GM19023 (cell line): ENCODE measurements at regions not wholly inside any gene's neighbourhood (a gene's known extent, or its start where the extent isn't known, plus 50 kb on each side); places are given as distances from the start of the nearest gene placed in this dataset.
"Not testable (repeated sequence)": the region's sequence is repeated elsewhere in the genome, so short reads cannot be mapped to it uniquely, and the experiment has no call there.

Experiments used
- ATAC-seq: cut with Tn5 transposase; IDR thresholded peaks from one replicate; pipeline ENCODE4 v1.9.1; 2021; ENCODE audit warnings: mild to moderate bottlenecking, moderate library complexity; ENCODE audit not compliant: unreplicated experiment

- ATAC-seq = no peak
These were observed 109.9 kb upstream of the ADO start for GRCh38 chr10:62694537-62695126.

GRCh38 chr10:62696798-62697197 lies 107.7 kb upstream of the ADO start:
- ATAC-seq = no peak

- ATAC-seq = no peak
These were observed 105.4 kb upstream of the ADO start for GRCh38 chr10:62699148-62699547.

GRCh38 chr10:62704121-62704520 lies 100.4 kb upstream of the ADO start:
- ATAC-seq = not testable (repeated sequence)

- no peak for ATAC-seq
These were observed 98.7 kb upstream of the ADO start for GRCh38 chr10:62705789-62706188.

GRCh38 chr10:62707810-62708209 lies 96.7 kb upstream of the ADO start:
- no peak for ATAC-seq

- ATAC-seq = no peak
These were observed 96.0 kb upstream of the ADO start for GRCh38 chr10:62708569-62708968.

- no peak for ATAC-seq
These were observed 95.3 kb upstream of the ADO start for GRCh38 chr10:62709200-62709599.

GRCh38 chr10:62710182-62710581 lies 94.3 kb upstream of the ADO start:
- no peak for ATAC-seq

GRCh38 chr10:62715383-62715782 lies 89.1 kb upstream of the ADO start:
- no peak for ATAC-seq

GRCh38 chr10:62718585-62718984 lies 85.9 kb upstream of the ADO start:
- ATAC-seq = no peak

- no peak for ATAC-seq
These were observed 85.5 kb upstream of the ADO start for GRCh38 chr10:62719061-62719460.

- ATAC-seq = no peak
These were observed 82.8 kb upstream of the ADO start for GRCh38 chr10:62721687-62722086.

GRCh38 chr10:62723375-62723774 lies 81.1 kb upstream of the ADO start:
- no peak for ATAC-seq

GRCh38 chr10:62724465-62724864 lies 80.1 kb upstream of the ADO start:
- ATAC-seq = no peak

- ATAC-seq = peak; percentile 92
These were observed 78.4 kb upstream of the ADO start for GRCh38 chr10:62726142-62726541.

- no peak for ATAC-seq
These were observed 77.9 kb upstream of the ADO start for GRCh38 chr10:62726638-62727037.

- ATAC-seq = no peak
These were observed 76.6 kb upstream of the ADO start for GRCh38 chr10:62727934-62728333.

- no peak for ATAC-seq
These were observed 76.0 kb upstream of the ADO start for GRCh38 chr10:62728479-62728878.

- peak; percentile 78 for ATAC-seq
These were observed 71.5 kb upstream of the ADO start for GRCh38 chr10:62732841-62733653.

GRCh38 chr10:62733654-62734293 lies 70.7 kb upstream of the ADO start:
- peak; percentile 5 for ATAC-seq
